ENCODE measurements at regions not wholly inside any gene's neighbourhood (a gene's known extent, or its start where the extent isn't known, plus 50 kb on each side); places are given as distances from the start of the nearest gene placed in this dataset.

DNA sequence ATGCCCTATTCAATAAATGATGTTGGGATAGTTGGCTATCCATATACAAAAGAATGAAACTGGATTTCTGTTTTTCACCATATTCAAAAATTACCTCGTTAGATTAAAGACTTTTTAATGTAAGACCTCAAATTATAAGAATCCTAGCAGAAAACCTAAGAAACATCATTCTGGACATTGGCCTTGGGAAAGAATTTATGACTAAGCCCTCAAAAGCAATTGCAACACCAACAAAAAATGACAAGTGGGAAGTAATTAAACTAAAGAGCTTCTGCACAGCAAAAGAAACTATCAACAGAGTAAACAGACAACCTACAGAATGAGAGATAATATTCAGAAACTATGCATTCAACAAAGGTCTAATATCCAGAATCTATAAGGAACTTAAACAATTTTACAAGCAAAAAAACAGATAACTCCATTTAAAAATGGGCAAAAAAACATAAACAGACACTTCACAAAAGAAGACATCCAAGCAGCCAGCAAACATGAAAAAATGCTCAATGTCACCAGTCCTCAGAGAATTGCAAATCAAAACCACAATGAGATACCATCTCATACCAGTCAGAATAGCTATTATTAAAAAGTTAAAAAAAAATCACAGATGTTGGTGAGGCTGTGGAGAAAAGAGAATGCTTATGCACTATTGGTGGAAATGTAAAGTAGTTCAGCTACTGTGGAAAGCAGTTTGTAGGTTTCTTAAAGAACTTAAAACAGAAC, 309.8 kb downstream of the AHR start:
- Mint-ChIP-seq H3K4me3 (no peak overlapping the region), H3K4me1 (ENCODE audit: low read depth) (no peaks in the 10 kb centered on the region), H3K27ac (no peak overlapping the region), H3K36me3 (ENCODE audit: low read depth) (no peaks in the 10 kb centered on the region), H3K27me3 (ENCODE audit: low read depth) (peaks cover 2% of the 10 kb centered on the region), H3K9me3 (ENCODE audit: insufficient read depth) (no peaks in the 10 kb centered on the region)
- DNase-seq (no peak), ATAC-seq (no peak)
- CTCF ChIA-PET, result no interaction called here
- POLR2A ChIA-PET, result no interaction called here

DNA sequence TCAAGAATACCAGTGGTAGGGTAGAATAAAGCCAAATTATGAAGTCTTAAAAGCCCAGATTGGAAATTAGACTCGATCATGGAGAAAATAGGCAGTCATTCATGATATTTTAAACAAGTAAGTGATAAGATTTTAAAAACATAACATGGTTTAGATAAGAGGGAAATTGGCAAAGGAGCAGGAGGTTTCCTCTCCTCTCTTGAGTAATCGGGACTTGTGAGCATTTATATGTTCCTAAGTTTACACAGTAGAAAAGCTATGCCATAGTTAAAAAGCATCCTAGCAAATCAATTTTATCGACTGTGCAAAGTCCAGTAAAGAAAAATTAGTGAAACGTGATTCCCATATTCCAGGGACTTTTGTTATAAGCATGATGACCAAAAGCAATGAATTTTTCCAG, 313.2 kb downstream of the AHR start:
- ChIA-PET CTCF (no interaction called here), POLR2A (no interaction called here)
- DNase-seq (no peak), ATAC-seq (no peak)
- H3K27ac Mint-ChIP-seq, result no peak overlapping the region
- no peaks in the 10 kb centered on the region for H3K36me3 Mint-ChIP-seq (ENCODE audit: low read depth)
- H3K4me1 Mint-ChIP-seq (ENCODE audit: low read depth), result no peaks in the 10 kb centered on the region
- H3K27me3 Mint-ChIP-seq (ENCODE audit: low read depth), result no peaks in the 10 kb centered on the region
- no peak overlapping the region for H3K4me3 Mint-ChIP-seq
- H3K9me3 Mint-ChIP-seq (ENCODE audit: insufficient read depth), result no peaks in the 10 kb centered on the region

DNA sequence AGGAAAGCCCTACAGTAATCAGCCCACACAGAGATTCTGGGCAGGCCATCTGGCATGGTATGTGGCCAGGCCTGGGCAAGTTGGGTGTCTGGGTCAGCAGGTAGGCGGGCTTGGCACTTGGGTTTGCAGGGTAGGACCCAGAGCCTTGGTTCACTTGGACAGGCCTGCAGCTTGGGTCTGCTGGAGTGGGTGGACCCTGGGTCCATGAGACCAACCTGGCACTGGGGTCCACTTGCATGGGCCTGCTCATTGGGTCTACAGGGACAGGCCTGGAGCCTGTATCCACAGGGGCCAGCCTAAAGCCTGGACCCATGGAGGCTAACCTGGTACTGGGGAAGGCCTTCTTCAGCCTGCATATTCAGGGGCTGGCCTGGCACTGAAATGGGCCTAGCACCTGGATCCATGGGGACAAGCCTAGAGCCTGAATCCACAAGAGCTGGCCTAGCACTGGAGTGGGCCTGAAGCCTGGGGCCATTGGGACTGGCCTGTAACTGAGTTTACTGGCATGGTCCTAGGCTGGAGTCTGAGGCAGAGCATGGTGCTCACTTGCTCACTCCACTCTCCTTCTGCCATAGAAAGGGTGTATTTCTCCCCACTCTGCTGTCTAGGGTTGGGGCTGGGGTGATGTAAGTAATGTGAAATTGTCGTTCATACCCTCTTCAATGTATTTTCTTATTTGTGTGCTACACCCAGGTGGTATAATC, 315.0 kb downstream of the AHR start:
- H3K27ac Mint-ChIP-seq, result no peak overlapping the region
- no peaks in the 10 kb centered on the region for H3K36me3 Mint-ChIP-seq (ENCODE audit: low read depth)
- ChIA-PET CTCF (no interaction called here), POLR2A (no interaction called here)
- ATAC-seq (no peak), DNase-seq (no peak)
- no peak overlapping the region for H3K4me3 Mint-ChIP-seq
- no peaks in the 10 kb centered on the region for H3K4me1 Mint-ChIP-seq (ENCODE audit: low read depth)
- no peaks in the 10 kb centered on the region for H3K27me3 Mint-ChIP-seq (ENCODE audit: low read depth)
- H3K9me3 Mint-ChIP-seq (ENCODE audit: insufficient read depth), result no peaks in the 10 kb centered on the region

DNA sequence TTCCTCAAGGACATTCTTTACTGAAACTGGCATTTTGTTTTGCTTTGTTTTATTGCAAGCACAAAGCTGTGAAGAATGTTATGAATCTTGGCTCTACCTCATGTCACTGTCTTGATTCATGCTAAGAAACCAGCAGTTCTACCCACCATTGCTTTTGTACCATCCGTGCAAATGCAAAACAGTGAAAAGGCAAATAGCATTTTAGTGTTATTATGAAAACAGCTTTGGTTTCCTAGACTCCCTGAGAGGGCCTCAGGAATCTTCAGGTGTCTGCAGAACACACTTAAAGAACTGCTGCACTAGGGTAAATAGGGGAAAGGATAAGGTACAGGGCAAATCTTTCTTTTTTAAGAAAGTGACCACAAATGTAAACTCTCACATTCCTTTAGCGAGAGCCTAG, 318.9 kb downstream of the AHR start:
- POLR2A ChIA-PET, result no interaction called here

DNA sequence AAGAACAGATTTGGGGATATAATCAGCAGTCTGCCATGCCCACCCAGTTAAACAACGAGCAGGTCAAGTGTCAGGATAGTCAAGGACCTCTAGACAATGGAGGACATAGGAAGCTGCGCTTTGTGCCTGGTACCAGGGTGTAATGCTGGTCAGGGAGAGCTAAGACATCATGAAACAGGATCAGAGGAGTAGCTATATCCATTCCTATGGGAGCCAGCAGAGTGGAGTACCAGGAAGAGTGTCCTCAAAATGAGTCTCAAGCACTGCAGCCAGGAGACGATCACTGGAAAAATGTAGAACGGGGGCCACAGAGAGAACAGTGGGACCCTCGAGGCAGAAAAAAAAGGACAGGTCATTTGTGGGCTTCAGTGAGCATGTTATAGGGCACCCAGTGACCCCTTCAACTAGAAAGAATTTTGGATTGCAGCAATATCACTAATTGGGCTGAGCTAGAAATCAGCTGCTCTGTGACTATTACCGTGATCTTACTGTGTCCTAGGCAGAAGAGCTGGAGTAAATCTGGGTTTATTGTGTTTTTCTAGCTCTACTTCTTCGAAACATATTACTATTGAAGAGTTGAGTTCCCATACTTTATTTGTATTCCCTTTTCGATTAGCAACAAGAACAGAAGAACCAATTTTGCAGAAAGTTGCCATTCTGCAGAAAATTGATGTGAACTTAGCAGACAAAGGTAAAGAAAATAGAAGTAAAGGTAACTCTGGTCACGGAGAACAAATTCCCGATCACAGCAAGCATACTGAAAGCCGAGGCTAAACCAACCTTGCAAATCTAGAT, 319.6 kb downstream of the AHR start:
- ChIA-PET CTCF (no interaction called here), POLR2A (no interaction called here)
- no peaks in the 10 kb centered on the region for H3K9me3 Mint-ChIP-seq (ENCODE audit: insufficient read depth)

More for the DNA sequence above, 318.9 kb downstream of the AHR start:
- Mint-ChIP-seq H3K9me3 (ENCODE audit: insufficient read depth) (no peaks in the 10 kb centered on the region), H3K4me3 (no peak overlapping the region), H3K4me1 (ENCODE audit: low read depth) (no peaks in the 10 kb centered on the region), H3K27ac (no peak overlapping the region), H3K27me3 (ENCODE audit: low read depth) (no peaks in the 10 kb centered on the region), H3K36me3 (ENCODE audit: low read depth) (no peaks in the 10 kb centered on the region)
- no peak for ATAC-seq
- CTCF ChIA-PET, result no interaction called here
- no peak for DNase-seq

DNA sequence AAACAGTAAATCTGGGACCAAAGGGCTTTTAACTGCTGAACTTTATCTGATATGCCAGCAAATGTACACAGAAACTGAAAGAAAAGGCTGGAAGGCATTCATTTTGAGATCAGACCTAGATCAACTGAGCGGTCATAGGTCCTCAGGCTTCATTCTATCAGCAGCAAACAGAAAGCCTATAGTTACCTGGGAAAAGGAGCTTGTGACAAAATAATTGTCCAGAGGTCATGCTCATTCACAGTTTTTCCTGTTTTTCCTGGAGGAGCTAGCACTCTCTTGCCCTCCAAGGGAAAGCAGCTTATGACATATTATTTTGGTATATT, 320.2 kb downstream of the AHR start:
- ChIA-PET POLR2A (no interaction called here), CTCF (no interaction called here)
- Mint-ChIP-seq H3K27ac (no peak overlapping the region), H3K4me3 (no peak overlapping the region), H3K27me3 (ENCODE audit: low read depth) (peaks cover 4% of the 10 kb centered on the region), H3K4me1 (ENCODE audit: low read depth) (no peaks in the 10 kb centered on the region), H3K9me3 (ENCODE audit: insufficient read depth) (no peaks in the 10 kb centered on the region), H3K36me3 (ENCODE audit: low read depth) (no peaks in the 10 kb centered on the region)
- DNase-seq (no peak), ATAC-seq (no peak)

More for the DNA sequence above, 319.6 kb downstream of the AHR start:
- Mint-ChIP-seq H3K4me3 (no peak overlapping the region), H3K4me1 (ENCODE audit: low read depth) (no peaks in the 10 kb centered on the region), H3K27me3 (ENCODE audit: low read depth) (no peaks in the 10 kb centered on the region), H3K27ac (no peak overlapping the region), H3K36me3 (ENCODE audit: low read depth) (no peaks in the 10 kb centered on the region)
- no peak for ATAC-seq
- DNase-seq, result no peak

DNA sequence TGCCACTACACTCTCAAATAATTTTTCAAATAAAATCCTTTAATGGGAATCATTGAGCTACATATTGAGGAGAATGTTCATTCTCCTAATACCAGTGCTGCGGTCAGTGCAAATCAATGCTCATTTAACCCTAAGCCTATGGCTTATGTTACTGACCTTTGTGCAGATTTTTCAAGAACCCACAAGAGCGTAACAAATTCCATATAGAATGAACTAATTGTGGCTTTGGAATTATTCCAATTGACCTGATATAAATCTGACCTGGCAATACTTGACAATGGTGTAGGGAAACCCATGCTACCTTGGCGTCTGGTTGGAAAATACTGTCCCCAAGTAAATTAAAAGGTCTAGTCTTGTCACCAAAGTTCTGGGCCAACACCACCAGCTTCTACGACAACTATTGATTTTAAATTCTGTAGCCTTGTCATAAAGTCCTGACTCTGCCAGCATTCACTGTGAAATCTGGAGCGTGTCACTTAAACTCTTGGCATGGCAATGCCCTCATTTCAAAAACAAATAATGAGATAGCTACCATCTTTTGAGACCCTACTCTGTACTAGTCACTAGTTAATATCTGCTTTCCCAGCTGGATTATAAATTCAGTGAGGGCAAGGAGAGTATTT, 320.9 kb downstream of the AHR start:
- Mint-ChIP-seq H3K4me1 (ENCODE audit: low read depth) (no peaks in the 10 kb centered on the region), H3K36me3 (ENCODE audit: low read depth) (no peaks in the 10 kb centered on the region), H3K4me3 (no peak overlapping the region), H3K27me3 (ENCODE audit: low read depth) (peaks cover 4% of the 10 kb centered on the region), H3K27ac (no peak overlapping the region), H3K9me3 (ENCODE audit: insufficient read depth) (no peaks in the 10 kb centered on the region)
- ATAC-seq (no peak), DNase-seq (no peak)
- POLR2A ChIA-PET, result no interaction called here
- CTCF ChIA-PET, result no interaction called here

DNA sequence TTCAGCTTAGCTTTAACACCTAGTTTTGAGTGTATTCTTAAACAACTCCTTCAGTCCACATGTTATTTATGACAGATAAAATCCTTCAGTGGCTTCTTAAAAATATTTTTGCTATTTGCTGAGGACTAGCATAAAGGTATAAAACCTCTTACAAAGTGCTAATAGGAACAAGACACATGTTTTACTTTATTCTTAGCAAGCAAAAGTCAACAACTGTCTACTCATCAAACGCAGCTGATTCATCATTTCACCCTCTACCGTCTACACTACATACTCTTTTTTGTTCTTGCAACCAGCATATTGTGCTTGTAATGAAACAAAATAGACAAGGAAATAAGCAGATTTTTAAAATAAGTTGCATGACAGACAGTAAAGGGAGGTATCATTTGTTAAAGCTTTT, 319.7 kb downstream of the SNX13 start:
- no peak for ATAC-seq
- H3K9me3 Mint-ChIP-seq (ENCODE audit: insufficient read depth), result no peaks in the 10 kb centered on the region
- no peaks in the 10 kb centered on the region for H3K4me1 Mint-ChIP-seq (ENCODE audit: low read depth)
- H3K27me3 Mint-ChIP-seq (ENCODE audit: low read depth), result peaks cover 4% of the 10 kb centered on the region
- no peak for DNase-seq
- POLR2A ChIA-PET, result no interaction called here
- no peak overlapping the region for H3K27ac Mint-ChIP-seq
- no peaks in the 10 kb centered on the region for H3K36me3 Mint-ChIP-seq (ENCODE audit: low read depth)
- CTCF ChIA-PET, result no interaction called here
- H3K4me3 Mint-ChIP-seq, result no peak overlapping the region

DNA sequence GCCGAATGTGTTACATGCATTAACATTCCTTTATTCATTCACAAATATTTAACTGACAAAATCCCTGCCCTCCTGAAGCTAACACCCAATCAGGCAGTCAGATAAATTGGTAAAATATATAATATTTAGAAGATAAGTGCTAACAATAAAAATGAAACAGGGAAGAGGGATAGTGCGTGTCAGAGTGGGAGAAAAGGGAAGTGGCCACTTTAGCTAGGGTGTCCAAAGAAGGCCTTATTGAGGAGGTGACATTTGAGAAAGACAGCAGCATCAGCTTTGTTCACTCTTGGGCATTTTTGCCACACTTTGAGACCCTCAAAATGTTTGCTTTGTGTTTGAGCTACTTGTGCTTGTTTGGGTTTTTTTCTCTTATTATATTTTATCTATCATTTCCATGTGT, 317.8 kb downstream of the SNX13 start:
- Mint-ChIP-seq H3K9me3 (ENCODE audit: insufficient read depth) (no peaks in the 10 kb centered on the region), H3K27me3 (ENCODE audit: low read depth) (peaks cover 4% of the 10 kb centered on the region), H3K27ac (no peak overlapping the region), H3K4me3 (no peak overlapping the region), H3K36me3 (ENCODE audit: low read depth) (no peaks in the 10 kb centered on the region), H3K4me1 (ENCODE audit: low read depth) (no peaks in the 10 kb centered on the region)
- no peak for ATAC-seq
- ChIA-PET CTCF (no interaction called here), POLR2A (no interaction called here)
- no peak for DNase-seq

DNA sequence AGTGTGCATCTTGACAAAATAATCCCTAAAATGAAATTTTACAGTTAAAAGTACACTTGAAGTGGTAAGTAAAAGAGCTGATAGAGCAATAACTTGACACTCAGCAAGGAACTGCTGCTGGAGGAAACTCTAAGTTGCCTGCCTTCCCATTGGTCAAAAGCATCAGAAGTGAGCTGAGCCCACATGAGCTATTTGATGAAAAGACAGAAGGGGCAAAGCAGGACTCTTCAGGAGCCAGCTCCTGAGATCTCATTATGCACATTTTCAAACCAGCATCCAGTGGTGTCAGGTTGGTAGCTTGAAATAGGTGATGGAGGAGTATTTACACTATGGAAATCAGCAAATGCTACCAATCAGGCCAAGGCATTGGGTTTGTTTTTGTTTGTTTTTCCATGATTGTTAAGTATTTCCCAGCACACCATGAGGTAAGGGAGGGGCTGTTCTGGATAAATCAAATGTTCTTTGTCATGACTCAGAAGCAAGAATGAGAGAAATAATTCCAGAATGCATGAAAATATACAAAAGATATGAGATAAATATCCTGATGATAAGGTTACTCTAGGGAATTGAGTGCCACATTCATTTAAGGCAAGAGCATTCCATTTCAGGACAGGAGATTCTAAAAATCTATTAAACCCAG, 316.6 kb downstream of the SNX13 start:
- Mint-ChIP-seq H3K36me3 (ENCODE audit: low read depth) (no peaks in the 10 kb centered on the region), H3K27ac (no peak overlapping the region), H3K27me3 (ENCODE audit: low read depth) (peaks cover 4% of the 10 kb centered on the region), H3K9me3 (ENCODE audit: insufficient read depth) (no peaks in the 10 kb centered on the region), H3K4me1 (ENCODE audit: low read depth) (no peaks in the 10 kb centered on the region), H3K4me3 (no peak overlapping the region)
- ChIA-PET POLR2A (no interaction called here), CTCF (interaction anchor here (0.6 kb wide), 1 partner anchor 641 kb away, joined by 3 read pairs; no protein-coding TSS in a partner anchor)
- DNase-seq, result no peak
- no peak for ATAC-seq

DNA sequence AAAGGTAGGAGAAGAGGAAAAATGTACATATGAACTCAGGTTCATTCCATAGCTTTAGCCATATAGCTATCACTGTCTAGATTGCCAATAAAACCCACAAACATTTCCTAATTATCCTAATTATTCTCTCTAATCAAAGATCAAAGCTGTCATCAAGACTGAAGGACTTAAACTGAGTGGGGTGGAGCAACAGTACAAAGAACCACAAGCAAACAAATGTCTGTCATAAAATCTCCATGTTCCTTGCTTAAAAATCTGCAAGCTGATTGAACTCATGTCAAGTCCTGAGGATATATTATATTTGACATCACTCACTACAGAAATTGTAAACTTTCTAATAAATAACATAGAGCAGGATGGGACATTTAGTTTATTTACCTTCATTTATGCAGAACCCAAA, 315.9 kb downstream of the SNX13 start:
- Mint-ChIP-seq H3K9me3 (ENCODE audit: insufficient read depth) (no peaks in the 10 kb centered on the region), H3K36me3 (ENCODE audit: low read depth) (no peaks in the 10 kb centered on the region), H3K27me3 (ENCODE audit: low read depth) (peaks cover 4% of the 10 kb centered on the region), H3K4me3 (no peak overlapping the region), H3K4me1 (ENCODE audit: low read depth) (no peaks in the 10 kb centered on the region), H3K27ac (no peak overlapping the region)
- ATAC-seq (no peak), DNase-seq (no peak)
- CTCF ChIA-PET, result no interaction called here
- POLR2A ChIA-PET, result no interaction called here

DNA sequence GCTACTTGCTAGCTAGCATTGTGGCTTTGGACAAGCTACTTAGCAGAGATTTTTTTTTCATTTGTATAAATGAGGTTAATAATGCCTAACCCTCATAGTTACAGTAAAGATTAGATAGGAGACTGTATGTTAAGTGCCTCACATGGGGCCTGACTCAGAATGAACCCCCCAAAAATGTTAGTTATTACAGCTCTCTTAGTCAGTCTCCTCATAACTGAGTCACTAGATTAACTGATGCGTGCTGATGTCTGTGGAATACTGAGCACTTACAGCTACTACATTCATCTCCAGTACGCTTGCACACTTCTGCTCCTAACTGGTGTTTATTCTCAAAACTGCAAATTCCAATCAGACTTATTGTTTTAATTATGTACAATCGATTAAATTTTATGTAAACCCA, 315.3 kb downstream of the SNX13 start:
- Mint-ChIP-seq H3K4me1 (ENCODE audit: low read depth) (no peaks in the 10 kb centered on the region), H3K27me3 (ENCODE audit: low read depth) (peaks cover 4% of the 10 kb centered on the region), H3K9me3 (ENCODE audit: insufficient read depth) (no peaks in the 10 kb centered on the region), H3K36me3 (ENCODE audit: low read depth) (no peaks in the 10 kb centered on the region), H3K27ac (no peak overlapping the region), H3K4me3 (no peak overlapping the region)
- DNase-seq, result no peak
- no peak for ATAC-seq
- CTCF ChIA-PET, result no interaction called here
- POLR2A ChIA-PET, result no interaction called here

All from activated CD8-positive, alpha-beta T cell treated with anti-CD3 and anti-CD28 coated beads, Interleukin-2, amount 10 ng/mL, durations not matched to agents 7 days and 5 days (primary cell).